Thymus (tissue), 11 donors: ENCODE measurements at regions not wholly inside any gene's neighbourhood (a gene's known extent, or its start where the extent isn't known, plus 50 kb on each side); places are given as distances from the start of the nearest gene placed in this dataset.

ENCODE experiments used
- DNase-seq, 9 donors: peaks; one replicate each; pipeline ENCODE4 v3.0.0-alpha.2; 2013; ENCODE audit warnings: low spot score in 9 of 9, low read depth in 6 of 9, missing footprints in 1 of 9
- H3K27ac ChIP-seq, 2 donors: one replicate each; pipeline ENCODE4 v1.5.1; 2013; ENCODE audit warnings: control low read depth in 1 of 2, low read depth in 1 of 2, low read length in 1 of 2, mild to moderate bottlenecking in 1 of 2, moderate library complexity in 1 of 2
- H3K27me3 ChIP-seq, 2 donors: one replicate each; pipeline ENCODE4 v1.5.1; 2013; ENCODE audit warnings: low read length in 1 of 2; ENCODE audit not compliant: control insufficient read depth in 2 of 2, insufficient read depth in 1 of 2
- H3K36me3 ChIP-seq, 2 donors: one replicate each; pipeline ENCODE4 v1.5.1; 2013; ENCODE audit warnings: low read length in 1 of 2, mild to moderate bottlenecking in 1 of 2, moderate library complexity in 1 of 2; ENCODE audit not compliant: control insufficient read depth in 2 of 2, insufficient read depth in 2 of 2
- H3K4me1 ChIP-seq, 2 donors: one replicate each; pipeline ENCODE4 v1.5.1; 2013; ENCODE audit warnings: low read length in 2 of 2; ENCODE audit not compliant: control insufficient read depth in 2 of 2, insufficient read depth in 2 of 2
- H3K4me3 ChIP-seq, 2 donors: one replicate each; pipeline ENCODE4 v1.5.1; 2013; ENCODE audit warnings: low read length in 2 of 2, control low read depth in 1 of 2, mild to moderate bottlenecking in 1 of 2
- H3K9me3 ChIP-seq, 2 donors: one replicate each; pipeline ENCODE4 v1.5.1; 2013; ENCODE audit warnings: low read length in 1 of 2, mild to moderate bottlenecking in 1 of 2; ENCODE audit not compliant: control insufficient read depth in 2 of 2, insufficient read depth in 1 of 2
- WGBS: extraction: QIAGEN DNeasy Blood & Tissue Kit; methylation state at CpG from one replicate; pipeline ENCODE4 v1.1.7; 2013; 5-methylcytosine and 5-hydroxymethylcytosine counted together
- donor health status: healthy.

GRCh38 chr2:145299368-145299767, 779.4 kb upstream of the ZEB2 start:
- H3K4me3 ChIP-seq, result no peak overlapping the region
- 98% methylated on average over 10 of the region's 10 CpGs for WGBS
- DNase-seq, result no peak

GRCh38 chr2:145292166-145292565, 772.2 kb upstream of the ZEB2 start:
- H3K4me1 ChIP-seq, result no peaks in the 10 kb centered on the region
- no peak for DNase-seq
- H3K36me3 ChIP-seq, result no peaks in the 10 kb centered on the region
- no peak overlapping the region for H3K4me3 ChIP-seq
- no peaks in the 10 kb centered on the region for H3K9me3 ChIP-seq
- H3K27ac ChIP-seq, result no peak overlapping the region
- H3K27me3 ChIP-seq, result no peaks in the 10 kb centered on the region

More at GRCh38 chr2:145299368-145299767, 779.4 kb upstream of the ZEB2 start:
- no peaks in the 10 kb centered on the region for H3K4me1 ChIP-seq
- H3K9me3 ChIP-seq, result no peaks in the 10 kb centered on the region
- H3K36me3 ChIP-seq, result no peaks in the 10 kb centered on the region
- H3K27ac ChIP-seq, result no peak overlapping the region
- H3K27me3 ChIP-seq, result no peaks in the 10 kb centered on the region

- no peak for DNase-seq
- H3K9me3 ChIP-seq, result no peaks in the 10 kb centered on the region
- WGBS, result 96% methylated on average over 2 of the region's 2 CpGs
- no peaks in the 10 kb centered on the region for H3K27me3 ChIP-seq
- no peaks in the 10 kb centered on the region for H3K36me3 ChIP-seq
- H3K4me1 ChIP-seq, result no peaks in the 10 kb centered on the region
- H3K4me3 ChIP-seq, result no peak overlapping the region
- no peak overlapping the region for H3K27ac ChIP-seq
These were observed 771.1 kb upstream of the ZEB2 start for GRCh38 chr2:145290986-145291385.

- no peak overlapping the region for H3K27ac ChIP-seq
- WGBS, result 93% methylated on average over 4 of the region's 4 CpGs
These were observed 770.0 kb upstream of the ZEB2 start for GRCh38 chr2:145289946-145290345.

GRCh38 chr2:145288650-145289496, 769.0 kb upstream of the ZEB2 start:
- no peaks in the 10 kb centered on the region for H3K36me3 ChIP-seq
- no peak overlapping the region for H3K4me3 ChIP-seq
- DNase-seq, result no peak
- H3K4me1 ChIP-seq, result no peaks in the 10 kb centered on the region
- no peak overlapping the region for H3K27ac ChIP-seq
- H3K27me3 ChIP-seq, result no peaks in the 10 kb centered on the region
- no peaks in the 10 kb centered on the region for H3K9me3 ChIP-seq
- WGBS, result 72% methylated on average over 3 of the region's 3 CpGs

More at GRCh38 chr2:145289946-145290345, 770.0 kb upstream of the ZEB2 start:
- Histone ChIP-seq H3K36me3 (no peaks in the 10 kb centered on the region), H3K9me3 (no peaks in the 10 kb centered on the region), H3K4me3 (no peak overlapping the region), H3K4me1 (no peaks in the 10 kb centered on the region), H3K27me3 (no peaks in the 10 kb centered on the region)
- no peak for DNase-seq

- DNase-seq, result no peak
- Histone ChIP-seq H3K9me3 (no peaks in the 10 kb centered on the region), H3K27me3 (no peaks in the 10 kb centered on the region), H3K4me3 (no peak overlapping the region), H3K36me3 (no peaks in the 10 kb centered on the region), H3K4me1 (no peaks in the 10 kb centered on the region), H3K27ac (no peak overlapping the region)
- WGBS, result 90% methylated on average over 3 of the region's 3 CpGs
These were observed 767.8 kb upstream of the ZEB2 start for GRCh38 chr2:145287736-145288135.

- H3K4me1 ChIP-seq, result no peaks in the 10 kb centered on the region
- DNase-seq, result no peak
- no peak overlapping the region for H3K4me3 ChIP-seq
- 92% methylated on average over 7 of the region's 7 CpGs for WGBS
- H3K9me3 ChIP-seq, result no peaks in the 10 kb centered on the region
- H3K27ac ChIP-seq, result no peak overlapping the region
- no peaks in the 10 kb centered on the region for H3K36me3 ChIP-seq
- H3K27me3 ChIP-seq, result no peaks in the 10 kb centered on the region
These were observed 766.9 kb upstream of the ZEB2 start for GRCh38 chr2:145286716-145287275.

GRCh38 chr2:145284551-145284950, 764.6 kb upstream of the ZEB2 start:
- Histone ChIP-seq H3K4me3 (no peak overlapping the region), H3K4me1 (no peaks in the 10 kb centered on the region), H3K27me3 (no peaks in the 10 kb centered on the region), H3K9me3 (no peaks in the 10 kb centered on the region), H3K27ac (no peak overlapping the region), H3K36me3 (no peaks in the 10 kb centered on the region)
- 98% methylated on average over 5 of the region's 5 CpGs for WGBS
- no peak for DNase-seq

GRCh38 chr2:145283131-145283530, 763.2 kb upstream of the ZEB2 start:
- no peak for DNase-seq
- no peak overlapping the region for H3K4me3 ChIP-seq
- H3K9me3 ChIP-seq, result no peaks in the 10 kb centered on the region
- WGBS, result 82% methylated on average over 1 of the region's 1 CpG
- no peaks in the 10 kb centered on the region for H3K4me1 ChIP-seq
- H3K27me3 ChIP-seq, result no peaks in the 10 kb centered on the region
- H3K36me3 ChIP-seq, result no peaks in the 10 kb centered on the region
- no peak overlapping the region for H3K27ac ChIP-seq
